HL-60 (cell line): ENCODE measurements at regions not wholly inside any gene's neighbourhood (a gene's known extent, or its start where the extent isn't known, plus 50 kb on each side); places are given as distances from the start of the nearest gene placed in this dataset.

Source experiments
- GABPA ChIP-seq: IDR thresholded peaks from 2 replicates; pipeline ENCODE4 v1.6.1; 2012; ENCODE audit warnings: low read depth
- TF ChIP-seq, protein P1 (sequence below): IDR thresholded peaks from one replicate; pipeline ENCODE4 v1.5.1; 2011; ENCODE audit warnings: low read length, control low read depth, inconsistent platforms; ENCODE audit not compliant: insufficient read depth

DNA sequence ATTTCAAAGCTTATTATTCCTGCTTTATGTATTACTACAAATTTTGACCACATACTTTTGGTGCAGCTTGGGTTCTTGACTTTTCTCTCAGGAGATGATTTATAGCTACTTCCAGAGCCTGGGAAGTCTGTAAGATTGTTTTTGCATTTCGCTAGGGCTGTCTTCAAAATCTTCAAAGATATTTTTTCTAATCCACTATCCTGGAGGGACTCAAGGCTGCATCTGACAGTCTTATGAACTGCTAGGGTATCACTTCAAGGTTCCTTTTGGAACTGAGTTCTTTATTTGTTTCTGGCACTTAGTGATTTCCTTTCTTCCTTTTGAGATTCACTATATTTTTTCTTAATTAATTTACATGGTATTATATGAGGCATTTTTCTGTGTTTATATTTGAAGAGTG, 90.0 kb upstream of the LYPLAL1 start:
- TF ChIP-seq, protein P1, sequence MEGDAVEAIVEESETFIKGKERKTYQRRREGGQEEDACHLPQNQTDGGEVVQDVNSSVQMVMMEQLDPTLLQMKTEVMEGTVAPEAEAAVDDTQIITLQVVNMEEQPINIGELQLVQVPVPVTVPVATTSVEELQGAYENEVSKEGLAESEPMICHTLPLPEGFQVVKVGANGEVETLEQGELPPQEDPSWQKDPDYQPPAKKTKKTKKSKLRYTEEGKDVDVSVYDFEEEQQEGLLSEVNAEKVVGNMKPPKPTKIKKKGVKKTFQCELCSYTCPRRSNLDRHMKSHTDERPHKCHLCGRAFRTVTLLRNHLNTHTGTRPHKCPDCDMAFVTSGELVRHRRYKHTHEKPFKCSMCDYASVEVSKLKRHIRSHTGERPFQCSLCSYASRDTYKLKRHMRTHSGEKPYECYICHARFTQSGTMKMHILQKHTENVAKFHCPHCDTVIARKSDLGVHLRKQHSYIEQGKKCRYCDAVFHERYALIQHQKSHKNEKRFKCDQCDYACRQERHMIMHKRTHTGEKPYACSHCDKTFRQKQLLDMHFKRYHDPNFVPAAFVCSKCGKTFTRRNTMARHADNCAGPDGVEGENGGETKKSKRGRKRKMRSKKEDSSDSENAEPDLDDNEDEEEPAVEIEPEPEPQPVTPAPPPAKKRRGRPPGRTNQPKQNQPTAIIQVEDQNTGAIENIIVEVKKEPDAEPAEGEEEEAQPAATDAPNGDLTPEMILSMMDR = no peak
- TF ChIP-seq GABPA = no peak
